OCI-LY3 (cell line): ENCODE measurements at regions not wholly inside any gene's neighbourhood (a gene's known extent, or its start where the extent isn't known, plus 50 kb on each side); places are given as distances from the start of the nearest gene placed in this dataset.

Source experiments
- H2AFZ ChIP-seq: fragments of 200-600, 300-600 bp; shearing (Covaris generic); 2 replicates; pipeline ENCODE4 v1.6.0; 2014; ENCODE audit warnings: antibody characterized with exemption, low read depth, low read length
- H3K27ac ChIP-seq: fragments of 200-600, 300-600 bp; sonication (generic); 2 replicates; pipeline ENCODE4 v1.5.1; 2014; ENCODE audit warnings: mild to moderate bottlenecking, low read length, moderate library complexity, mixed read lengths
- H3K27me3 ChIP-seq: fragments of 200-600, 300-600 bp; sonication (generic); 2 replicates; pipeline ENCODE4 v1.6.1; 2014; ENCODE audit warnings: low read depth, low read length, mixed read lengths
- H3K36me3 ChIP-seq: fragments of 200-600, 300-600 bp; sonication (generic); replicated peaks from 2 replicates; pipeline ENCODE3; 2014; ENCODE audit warnings: low read depth, low read length, mixed read lengths
- H3K4me1 ChIP-seq: fragments of 300-600, 200-600 bp; sonication (generic); 2 replicates; pipeline ENCODE4 v1.6.1; 2014; ENCODE audit warnings: low read length, mixed read lengths
- H3K4me2 ChIP-seq: fragments of 200-600, 300-600 bp; sonication (generic); 2 replicates; pipeline ENCODE4 v1.6.1; 2014; ENCODE audit warnings: low read length, mixed read lengths
- H3K4me3 ChIP-seq: fragments of 300-600, 200-600 bp; sonication (generic); 2 replicates; pipeline ENCODE4 v1.5.1; 2014; ENCODE audit warnings: antibody characterized with exemption, mild to moderate bottlenecking, low read length, moderate library complexity
- H3K79me2 ChIP-seq: fragments of 300-600, 200-600 bp; shearing (Covaris generic); 2 replicates; pipeline ENCODE4 v1.6.1; 2014; ENCODE audit warnings: mild to moderate bottlenecking, low read length, mixed read lengths
- H3K9ac ChIP-seq: fragments of 300-600, 200-600 bp; shearing (Covaris generic); 2 replicates; pipeline ENCODE4 v1.6.0; 2014; ENCODE audit warnings: mild to moderate bottlenecking, low read length, moderate library complexity
- H3K9me3 ChIP-seq: fragments of 200-600, 300-600 bp; shearing (Covaris generic); 2 replicates; pipeline ENCODE4 v1.6.1; 2014; ENCODE audit warnings: low read length, mixed read lengths; ENCODE audit not compliant: insufficient read depth
- H4K20me1 ChIP-seq: fragments of 200-600, 300-600 bp; sonication (generic); 2 replicates; pipeline ENCODE4 v1.6.1; 2016; ENCODE audit warnings: low read length, mixed read lengths; ENCODE audit not compliant: insufficient read depth
- CTCF ChIP-seq: fragments of 200-600, 300-600 bp; sonication (generic); IDR thresholded peaks from 2 replicates; pipeline ENCODE4 v1.5.1; 2014; ENCODE audit warnings: antibody characterized with exemption, low read length, low read depth
- EZH2phosphoT487 ChIP-seq: fragments of 200-600 bp; shearing (Covaris generic); IDR thresholded peaks from 2 replicates; pipeline ENCODE4 v1.6.1; 2018; ENCODE audit warnings: antibody characterized with exemption, mixed run types, low read depth

GRCh38 chr1:14238472-14239307 lies 359.8 kb upstream of the KAZN start:
- H3K79me2 ChIP-seq = no peaks in the 10 kb centered on the region
- H3K4me3 ChIP-seq = no peak overlapping the region
- TF ChIP-seq EZH2phosphoT487 (no peak), CTCF (no peak)

GRCh38 chr1:14240265-14240664 lies 358.2 kb upstream of the KAZN start:
- TF ChIP-seq EZH2phosphoT487 = no peak
- TF ChIP-seq CTCF = no peak
- Histone ChIP-seq H3K27me3 (no peaks in the 10 kb centered on the region), H3K79me2 (no peaks in the 10 kb centered on the region), H3K4me1 (no peaks in the 10 kb centered on the region), H3K4me2 (no peak overlapping the region), H3K4me3 (no peak overlapping the region), H3K27ac (no peak overlapping the region), H4K20me1 (no peaks in the 10 kb centered on the region), H3K36me3 (no peaks in the 10 kb centered on the region), H3K9ac (no peak overlapping the region), H3K9me3 (no peaks in the 10 kb centered on the region), H2AFZ (no peak overlapping the region)

More at GRCh38 chr1:14238472-14239307, 359.8 kb upstream of the KAZN start:
- H2AFZ ChIP-seq = no peak overlapping the region
- H4K20me1 ChIP-seq = no peaks in the 10 kb centered on the region
- H3K9ac ChIP-seq = no peak overlapping the region
- H3K4me1 ChIP-seq = no peaks in the 10 kb centered on the region
- H3K36me3 ChIP-seq = no peaks in the 10 kb centered on the region
- no peak overlapping the region for H3K4me2 ChIP-seq
- no peak overlapping the region for H3K27ac ChIP-seq
- no peaks in the 10 kb centered on the region for H3K9me3 ChIP-seq
- H3K27me3 ChIP-seq = no peaks in the 10 kb centered on the region

- Histone ChIP-seq H3K4me1 (no peaks in the 10 kb centered on the region), H3K9me3 (no peaks in the 10 kb centered on the region), H3K36me3 (no peaks in the 10 kb centered on the region), H3K9ac (no peak overlapping the region), H3K27me3 (no peaks in the 10 kb centered on the region), H3K4me2 (no peak overlapping the region), H3K4me3 (no peak overlapping the region), H3K79me2 (no peaks in the 10 kb centered on the region), H3K27ac (no peak overlapping the region), H2AFZ (no peak overlapping the region), H4K20me1 (no peaks in the 10 kb centered on the region)
- TF ChIP-seq EZH2phosphoT487 = no peak
- no peak for TF ChIP-seq CTCF
Observed at GRCh38 chr1:14242123-14242522, 356.4 kb upstream of the KAZN start.

- TF ChIP-seq CTCF = no peak
- no peak for TF ChIP-seq EZH2phosphoT487
- Histone ChIP-seq H2AFZ (no peak overlapping the region), H3K4me3 (no peak overlapping the region), H3K4me1 (no peaks in the 10 kb centered on the region), H3K79me2 (no peaks in the 10 kb centered on the region), H4K20me1 (no peaks in the 10 kb centered on the region), H3K9ac (no peak overlapping the region), H3K4me2 (no peak overlapping the region), H3K9me3 (no peaks in the 10 kb centered on the region), H3K27me3 (no peaks in the 10 kb centered on the region), H3K36me3 (no peaks in the 10 kb centered on the region), H3K27ac (no peak overlapping the region)
Observed at GRCh38 chr1:14242870-14243269, 355.6 kb upstream of the KAZN start.
